ENCODE measurements at regions not wholly inside any gene's neighbourhood (a gene's known extent, or its start where the extent isn't known, plus 50 kb on each side); places are given as distances from the start of the nearest gene placed in this dataset.
"Not testable (repeated sequence)": the region's sequence is repeated elsewhere in the genome, so short reads cannot be mapped to it uniquely, and the experiment has no call there.

GRCh38 chr16:47864262-47864661 lies 291.5 kb downstream of the ABCC12 start:
- H3K4ac ChIP-seq (replicated peaks; ENCODE audit: insufficient read length, low read depth, low read length); H3K27me3 ChIP-seq (replicated peaks in 1 of 4; ENCODE audit: control insufficient read depth in 3 of 4, extremely low read depth in 1 of 4, insufficient read depth in 3 of 4, low read length in 3 of 4); H3K9ac ChIP-seq (replicated peaks in 1 of 4; ENCODE audit: extremely low read depth in 1 of 4, low read depth in 3 of 4, low read length in 3 of 4); H3K4me2 ChIP-seq (ENCODE audit: insufficient read depth in 1 of 2, low read depth in 2 of 2, low read length in 2 of 2); H4K8ac ChIP-seq (ENCODE audit: extremely low read depth, insufficient read depth, low read length); H3K79me2 ChIP-seq (ENCODE audit: control insufficient read depth in 1 of 2, insufficient read depth in 2 of 2, low read length in 2 of 2); H4K91ac ChIP-seq (replicated peaks; ENCODE audit: insufficient read length, low read length); FAIRE-seq; H3K23me2 ChIP-seq (ENCODE audit: low read depth, low read length); CTCF ChIA-PET (ENCODE audit: partially characterized antibody); H2BK5ac ChIP-seq (ENCODE audit: low read depth, low read length); DNase-seq (ENCODE audit: low read depth in 1 of 2, low spot score in 2 of 2); H3K23ac ChIP-seq (ENCODE audit: insufficient read length); H2AFZ ChIP-seq (ENCODE audit: low read length); H3K18ac ChIP-seq (ENCODE audit: extremely low read depth, low read length); H3K36me3 ChIP-seq (ENCODE audit: control insufficient read depth in 2 of 4, insufficient read depth in 4 of 4, low read length in 3 of 4); H3K56ac ChIP-seq (replicated peaks; ENCODE audit: insufficient read length, low read depth, low read length); H2BK120ac ChIP-seq (replicated peaks; ENCODE audit: low read depth, low read length); H3K9me3 ChIP-seq (ENCODE audit: insufficient read depth in 2 of 2, low read depth in 1 of 2, low read length in 1 of 2); H2BK20ac ChIP-seq (ENCODE audit: low read length); H3K4me3 ChIP-seq (ENCODE audit: extremely low read depth in 1 of 4, insufficient read depth in 2 of 4, low read depth in 3 of 4, low read length in 4 of 4); H3K27ac ChIP-seq (ENCODE audit: low read depth, low read length); H2BK15ac ChIP-seq (ENCODE audit: low read length); H4K5ac ChIP-seq (ENCODE audit: insufficient read length, low read depth, low read length); H3K79me1 ChIP-seq (ENCODE audit: low read depth, low read length); H2AK5ac ChIP-seq (ENCODE audit: low read depth, low read length); H2BK12ac ChIP-seq (ENCODE audit: low read depth, low read length); H4K20me1 ChIP-seq (replicated peaks in 1 of 2; ENCODE audit: control insufficient read depth in 1 of 2, insufficient read depth in 2 of 2, low read length in 2 of 2); H3K14ac ChIP-seq (ENCODE audit: insufficient read length): not testable (repeated sequence)
- H3K4me1 ChIP-seq (replicated peaks in 1 of 4; ENCODE audit: control insufficient read depth in 3 of 4, insufficient read depth in 4 of 4, low read length in 3 of 4), result peaks cover 0 to 14% (median 1%) of the 10 kb centered on the region in 4 experiments; a peak in 2 of 7 replicates
- WGBS, 2 experiments (ENCODE audit: extremely low coverage in 1 of 2, insufficient coverage in 1 of 2, insufficient read length in 1 of 2, insufficient replicate concordance in 2 of 2, low coverage in 1 of 2, low lambda C conversion rate in 2 of 2, missing lambda C conversion rate in 1 of 2), result 67% methylated on average over 6 of the region's 6 CpGs; no CpG with 5 or more reads in 1 of the 2 experiments
- POLR2A ChIA-PET (ENCODE audit: partially characterized antibody), result interaction anchor here (0.6 kb wide), 1 partner anchor 11 kb away, joined by 3 read pairs; no protein-coding TSS in a partner anchor
